Ascending aorta (tissue), 2 donors: ENCODE measurements at regions not wholly inside any gene's neighbourhood (a gene's known extent, or its start where the extent isn't known, plus 50 kb on each side); places are given as distances from the start of the nearest gene placed in this dataset.

ENCODE experiments used
- DNase-seq, 2 donors: peaks; one replicate each; pipeline ENCODE4 v3.0.0-alpha.2; 2019; ENCODE audit warnings: low spot score in 2 of 2
- H3K27ac ChIP-seq, 2 donors: fragments of 200-600 bp; sonication (generic); one replicate each; pipeline ENCODE4 v1.5.1; 2016 to 2017; ENCODE audit warnings: mild to moderate bottlenecking in 1 of 2
- H3K27me3 ChIP-seq: fragments of 200-600 bp; sonication (generic); one replicate; pipeline ENCODE4 v1.5.1; 2017
- H3K36me3 ChIP-seq, 2 donors: fragments of 200-600 bp; sonication (generic); one replicate each; pipeline ENCODE4 v1.5.1; 2016
- H3K4me1 ChIP-seq, 2 donors: fragments of 200-600 bp; sonication (generic); one replicate each; pipeline ENCODE4 v1.5.1; 2016 to 2017; ENCODE audit warnings: mild to moderate bottlenecking in 1 of 2
- H3K4me3 ChIP-seq, 2 donors: fragments of 200-600 bp; sonication (generic); one replicate each; pipeline ENCODE4 v1.5.1; 2016 to 2017; ENCODE audit warnings: mild to moderate bottlenecking in 1 of 2
- H3K9me3 ChIP-seq, 2 donors: fragments of 200-600 bp; sonication (generic); one replicate each; pipeline ENCODE4 v1.5.1; 2016
- CTCF ChIP-seq, 3 experiments: fragments of 200-600 bp in 2 of 3; fragments of 450-650 bp in 1 of 3; sonication (generic) in 2 of 3; IDR thresholded peaks; one replicate each; pipeline ENCODE4 v1.5.1; 2016 to 2019; ENCODE audit warnings: antibody characterized with exemption in 3 of 3, mild to moderate bottlenecking in 1 of 3, moderate library complexity in 1 of 3
- intact Hi-C: fragments of 100-400 bp; cut with DNase I; formaldehyde crosslinking; loops from one replicate; pipeline ENCODE4 v1.15.1; 2023

DNA sequence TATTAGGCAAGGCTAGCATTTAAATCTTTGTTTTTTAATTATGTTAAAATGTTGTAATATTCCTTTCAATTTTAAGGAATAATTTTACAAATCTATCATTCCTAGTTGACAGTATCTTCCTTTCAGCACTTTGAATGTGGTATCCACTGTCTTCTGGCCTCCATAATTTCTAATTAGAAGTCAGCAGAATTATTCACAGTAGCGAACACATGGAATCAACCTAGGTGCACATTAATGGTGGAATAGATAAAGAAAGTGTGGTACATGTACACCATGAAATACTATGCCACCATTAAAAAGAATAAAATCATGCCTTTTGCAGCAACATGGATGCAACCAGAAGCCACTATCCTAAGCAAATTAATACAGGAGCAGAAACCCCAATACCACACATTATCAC is 1887.8 kb downstream of the PCDH7 start:
- no peaks in the 10 kb centered on the region for H3K4me1 ChIP-seq
- no peak for DNase-seq
- no peak for TF ChIP-seq CTCF (IDR thresholded peaks at IDR 0.05)
- intact Hi-C loops = no loop called here
- no peak overlapping the region for H3K27ac ChIP-seq
- no peak overlapping the region for H3K4me3 ChIP-seq
- no peaks in the 10 kb centered on the region for H3K9me3 ChIP-seq
- no peaks in the 10 kb centered on the region for H3K36me3 ChIP-seq
- H3K27me3 ChIP-seq = no peaks in the 10 kb centered on the region

GRCh38 chr4:32624943-32625603 is 1904.9 kb downstream of the PCDH7 start:
- intact Hi-C loops = no loop called here
- TF ChIP-seq CTCF (IDR thresholded peaks at IDR 0.05) = no peak
- no peak for DNase-seq
- no peak overlapping the region for H3K27ac ChIP-seq
- no peaks in the 10 kb centered on the region for H3K4me1 ChIP-seq
- H3K9me3 ChIP-seq = peaks cover 0 to 3% of the 10 kb centered on the region in 2 donors
- no peaks in the 10 kb centered on the region for H3K36me3 ChIP-seq
- H3K27me3 ChIP-seq = no peaks in the 10 kb centered on the region
- no peak overlapping the region for H3K4me3 ChIP-seq

- H3K4me3 ChIP-seq = no peak overlapping the region
- no peak overlapping the region for H3K27ac ChIP-seq
- peaks cover 0 to 3% of the 10 kb centered on the region in 2 donors for H3K9me3 ChIP-seq
- H3K27me3 ChIP-seq = no peaks in the 10 kb centered on the region
- intact Hi-C loops = no loop called here
- no peak for DNase-seq
- no peaks in the 10 kb centered on the region for H3K4me1 ChIP-seq
- no peaks in the 10 kb centered on the region for H3K36me3 ChIP-seq
- TF ChIP-seq CTCF (IDR thresholded peaks at IDR 0.05) = no peak
These were observed 1905.6 kb downstream of the PCDH7 start for GRCh38 chr4:32625687-32626337.

- H3K36me3 ChIP-seq = no peaks in the 10 kb centered on the region
- TF ChIP-seq CTCF (IDR thresholded peaks at IDR 0.05) = no peak
- no peaks in the 10 kb centered on the region for H3K4me1 ChIP-seq
- H3K27ac ChIP-seq = no peak overlapping the region
- no peaks in the 10 kb centered on the region for H3K27me3 ChIP-seq
- H3K4me3 ChIP-seq = no peak overlapping the region
- no peak for DNase-seq
- intact Hi-C loops = no loop called here
- H3K9me3 ChIP-seq = peaks cover 0 to 3% of the 10 kb centered on the region in 2 donors
These were observed 1911.7 kb downstream of the PCDH7 start for GRCh38 chr4:32631831-32632230.

GRCh38 chr4:32633421-32633820 is 1913.3 kb downstream of the PCDH7 start:
- no peaks in the 10 kb centered on the region for H3K4me1 ChIP-seq
- no peak for TF ChIP-seq CTCF (IDR thresholded peaks at IDR 0.05)
- no peak overlapping the region for H3K27ac ChIP-seq
- no peak overlapping the region for H3K4me3 ChIP-seq
- intact Hi-C loops = no loop called here
- H3K9me3 ChIP-seq = no peaks in the 10 kb centered on the region
- no peak for DNase-seq
- H3K27me3 ChIP-seq = no peaks in the 10 kb centered on the region
- no peaks in the 10 kb centered on the region for H3K36me3 ChIP-seq
